Spleen (tissue), 11 donors: ENCODE measurements at regions not wholly inside any gene's neighbourhood (a gene's known extent, or its start where the extent isn't known, plus 50 kb on each side); places are given as distances from the start of the nearest gene placed in this dataset.
"Not testable (repeated sequence)": the region's sequence is repeated elsewhere in the genome, so short reads cannot be mapped to it uniquely, and the experiment has no call there.

Experiments used
- DNase-seq: peaks from one replicate; pipeline ENCODE4 v3.0.0-alpha.2; 2020
- H3K27ac ChIP-seq, 8 donors: fragments of 200-600 bp; sonication (generic) in 7 of 8; 1 replicate in 4 of 8; 2 replicates in 4 of 8; pipeline versions ENCODE4 v1.5.0 to v1.8.0; 2016 to 2021; ENCODE audit warnings: inconsistent platforms in 4 of 8, mild to moderate bottlenecking in 4 of 8, moderate library complexity in 1 of 8
- H3K27me3 ChIP-seq, 7 donors: fragments of 200-600 bp; sonication (generic) in 6 of 7; replicated peaks in 1 of 7; 1 replicate in 4 of 7; 2 replicates in 3 of 7; pipeline versions ENCODE4 v1.5.0 to v1.8.0; 2016 to 2021; ENCODE audit warnings: inconsistent platforms in 3 of 7, mild to moderate bottlenecking in 1 of 7
- H3K36me3 ChIP-seq, 6 donors: fragments of 200-600 bp; sonication (generic) in 5 of 6; 1 replicate in 4 of 6; 2 replicates in 2 of 6; pipeline versions ENCODE4 v1.5.0 to v1.8.0; 2016 to 2021; ENCODE audit warnings: inconsistent platforms in 2 of 6
- H3K4me1 ChIP-seq, 6 donors: fragments of 200-600 bp; sonication (generic) in 5 of 6; 1 replicate in 3 of 6; 2 replicates in 3 of 6; pipeline versions ENCODE4 v1.5.0 to v1.8.0; 2016 to 2021; ENCODE audit warnings: inconsistent platforms in 3 of 6
- H3K4me3 ChIP-seq, 8 donors: fragments of 200-600 bp; sonication (generic) in 7 of 8; 1 replicate in 4 of 8; 2 replicates in 4 of 8; pipeline versions ENCODE4 v1.5.0 to v1.8.0; 2016 to 2021; ENCODE audit warnings: inconsistent platforms in 4 of 8, mild to moderate bottlenecking in 4 of 8, moderate library complexity in 2 of 8
- H3K9me3 ChIP-seq, 8 donors: fragments of 200-600 bp; sonication (generic) in 7 of 8; 1 replicate in 4 of 8; 2 replicates in 4 of 8; pipeline versions ENCODE4 v1.5.0 to v1.8.0; 2016 to 2021; ENCODE audit warnings: inconsistent platforms in 4 of 8
- CTCF ChIP-seq, 11 experiments: fragments of 200-600 bp in 7 of 11; fragments of 450-650 bp in 4 of 11; sonication (generic) in 4 of 11; IDR thresholded peaks in 8 of 11; conservative IDR thresholded peaks in 3 of 11; 1 replicate in 7 of 11; 2 replicates in 4 of 11; pipeline versions ENCODE4 v1.4.0 to v1.8.0; 2016 to 2021; ENCODE audit warnings: antibody characterized with exemption in 11 of 11, inconsistent platforms in 4 of 11, mild to moderate bottlenecking in 1 of 11
- POLR2A ChIP-seq, 3 donors: fragments of 450-650 bp; IDR thresholded peaks; one replicate each; pipeline ENCODE4 v1.5.1; 2017; ENCODE audit warnings: antibody characterized with exemption in 3 of 3, mild to moderate bottlenecking in 1 of 3
- POLR2AphosphoS5 ChIP-seq, 3 donors: sonication (generic); formaldehyde crosslinking; IDR thresholded peaks; one replicate each; pipeline ENCODE4 v1.5.1; 2017; ENCODE audit warnings: antibody characterized with exemption in 3 of 3
- WGBS, 5 donors: extraction: QIAGEN DNeasy Blood & Tissue Kit in 3 of 5; methylation state at CpG; one replicate each; pipeline versions ENCODE4 v1.1.5 to v1.1.7; 2013 to 2018; 5-methylcytosine and 5-hydroxymethylcytosine counted together
- intact Hi-C: fragments of 100-400 bp; cut with DNase I; formaldehyde crosslinking; loops from one replicate; pipeline ENCODE4 v1.15.0; 2023; ENCODE audit warnings: low total_unique reads
- donor health status: healthy with polysubstance abuse.
- donor health status: DM: no; HTN: no; CAD: no; lungs with moderate emphysema.
- donor health status: DM: no; HTN: no; CAD: no.
- donor health status: Bipolar disorder and iron deficiency.
- donor health status: healthy.
- donor health status: DM: no; HTN: no; CAD: no.
- donor health status: DM: yes; HTN: yes; CAD: no.

- no peaks in the 10 kb centered on the region for H3K36me3 ChIP-seq
- TF ChIP-seq CTCF (IDR thresholded peaks at IDR 0.05 in 8 of 11, conservative IDR thresholded peaks at IDR 0.05 in 3 of 11) (no peak), POLR2AphosphoS5 (IDR thresholded peaks at IDR 0.05) (no peak), POLR2A (IDR thresholded peaks at IDR 0.05) (no peak)
- intact Hi-C loops = no loop called here
- no peaks in the 10 kb centered on the region for H3K4me1 ChIP-seq
- 75 to 100% (median 86%) methylated on average over 3 of the region's 3 CpGs for WGBS, 5 donors
- H3K9me3 ChIP-seq = peaks cover 0 to 13% (median 0%) of the 10 kb centered on the region in 8 donors
- no peaks in the 10 kb centered on the region for H3K27me3 ChIP-seq
- no peak overlapping the region for H3K27ac ChIP-seq
- DNase-seq = no peak
- H3K4me3 ChIP-seq = no peak overlapping the region
Measured at GRCh38 chrX:40895246-40895645, 159.9 kb upstream of the MED14 start.

- Histone ChIP-seq H3K36me3 (no peaks in the 10 kb centered on the region), H3K9me3 (no peaks in the 10 kb centered on the region), H3K4me1 (no peaks in the 10 kb centered on the region), H3K27me3 (no peaks in the 10 kb centered on the region), H3K4me3 (no peak overlapping the region), H3K27ac (no peak overlapping the region)
- intact Hi-C loops = no loop called here
- DNase-seq = no peak
- TF ChIP-seq POLR2A (IDR thresholded peaks at IDR 0.05) = no peak
- 78 to 100% (median 90%) methylated on average over 3 of the region's 3 CpGs for WGBS, 5 donors
Measured at GRCh38 chrX:40897718-40898270, 162.5 kb upstream of the MED14 start.

GRCh38 chrX:40904739-40905138, 169.4 kb upstream of the MED14 start:
- H3K9me3 ChIP-seq, H3K4me1 ChIP-seq, H3K27me3 ChIP-seq, H3K36me3 ChIP-seq, intact Hi-C loops, DNase-seq, H3K4me3 ChIP-seq, H3K27ac ChIP-seq: not testable (repeated sequence)

GRCh38 chrX:40908026-40908425, 172.7 kb upstream of the MED14 start:
- no peak for TF ChIP-seq CTCF (IDR thresholded peaks at IDR 0.05 in 8 of 11, conservative IDR thresholded peaks at IDR 0.05 in 3 of 11)
- Histone ChIP-seq H3K27ac (no peak overlapping the region), H3K27me3 (no peaks in the 10 kb centered on the region), H3K36me3 (no peaks in the 10 kb centered on the region), H3K4me1 (no peaks in the 10 kb centered on the region), H3K4me3 (no peak overlapping the region), H3K9me3 (peaks cover 0 to 6% (median 0%) of the 10 kb centered on the region in 8 donors)
- 80 to 95% (median 86%) methylated on average over 6 to 7 of the region's 7 CpGs for WGBS, 5 donors
- intact Hi-C loops = no loop called here
- no peak for DNase-seq

GRCh38 chrX:40908857-40909475, 173.6 kb upstream of the MED14 start:
- Histone ChIP-seq H3K9me3 (peaks cover 0 to 6% (median 0%) of the 10 kb centered on the region in 8 donors), H3K27ac (no peak overlapping the region), H3K36me3 (no peaks in the 10 kb centered on the region), H3K4me3 (no peak overlapping the region), H3K27me3 (no peaks in the 10 kb centered on the region), H3K4me1 (no peaks in the 10 kb centered on the region)
- no peak for DNase-seq
- intact Hi-C loops = no loop called here
- TF ChIP-seq POLR2A (IDR thresholded peaks at IDR 0.05) = no peak
- TF ChIP-seq CTCF (IDR thresholded peaks at IDR 0.05 in 8 of 11, conservative IDR thresholded peaks at IDR 0.05 in 3 of 11) = no peak
- TF ChIP-seq POLR2AphosphoS5 (IDR thresholded peaks at IDR 0.05) = no peak
